ENCODE measurements at regions not wholly inside any gene's neighbourhood (a gene's known extent, or its start where the extent isn't known, plus 50 kb on each side); places are given as distances from the start of the nearest gene placed in this dataset.

- Mint-ChIP-seq H3K27me3 (no peaks in the 10 kb centered on the region), H3K4me1 (no peaks in the 10 kb centered on the region), H3K36me3 (ENCODE audit: low read depth) (no peaks in the 10 kb centered on the region), H3K9me3 (ENCODE audit: low read depth) (no peaks in the 10 kb centered on the region), H3K4me3 (no peak overlapping the region), H3K27ac (no peak overlapping the region)
- ChIA-PET POLR2A (no interaction called here), CTCF (interaction anchor here (0.9 kb wide), 1 partner anchor 39 kb away, joined by 3 read pairs; no protein-coding TSS in a partner anchor)
- DNase-seq (no peak), ATAC-seq (no peak)
- intact Hi-C loops (cut with DNase I, micrococcal nuclease), result no loop called here
Measured at GRCh38 chr17:71037386-71037785, 868.1 kb downstream of the KCNJ2 start.

- CTCF ChIA-PET, result no interaction called here
- no peak for ATAC-seq
- POLR2A ChIA-PET, result no interaction called here
- no peaks in the 10 kb centered on the region for H3K36me3 Mint-ChIP-seq (ENCODE audit: low read depth)
- DNase-seq, result no peak
- no peaks in the 10 kb centered on the region for H3K4me1 Mint-ChIP-seq
- intact Hi-C loops (cut with DNase I, micrococcal nuclease), result no loop called here
- H3K27me3 Mint-ChIP-seq, result no peaks in the 10 kb centered on the region
- no peak overlapping the region for H3K4me3 Mint-ChIP-seq
- H3K27ac Mint-ChIP-seq, result no peak overlapping the region
- H3K9me3 Mint-ChIP-seq (ENCODE audit: low read depth), result peaks cover 3% of the 10 kb centered on the region
Measured at GRCh38 chr17:71039391-71039790, 870.1 kb downstream of the KCNJ2 start.

DNA sequence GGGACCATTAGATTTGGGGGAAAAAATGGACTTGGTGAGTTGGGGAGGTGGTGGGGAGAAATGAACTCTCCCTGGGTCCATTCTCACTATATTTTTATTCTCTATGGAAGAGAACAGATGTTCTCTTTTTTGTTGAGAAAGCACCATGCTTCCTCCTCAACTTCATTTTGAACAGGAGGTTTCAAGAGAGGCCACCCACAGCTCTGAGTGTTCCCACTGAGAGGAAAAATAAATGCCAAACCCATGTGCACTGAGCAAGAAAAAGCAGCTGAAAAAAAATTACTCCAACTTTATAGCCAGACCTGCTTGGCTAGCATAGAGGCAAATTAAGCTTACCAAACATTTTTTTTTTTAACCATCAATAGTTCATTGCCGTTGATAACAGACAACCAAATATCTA lies 883.6 kb downstream of the KCNJ2 start:
- CTCF ChIA-PET, result no interaction called here
- DNase-seq (no peak), ATAC-seq (no peak)
- Mint-ChIP-seq H3K4me1 (no peaks in the 10 kb centered on the region), H3K27me3 (no peaks in the 10 kb centered on the region), H3K27ac (no peak overlapping the region), H3K4me3 (no peak overlapping the region), H3K36me3 (ENCODE audit: low read depth) (no peaks in the 10 kb centered on the region), H3K9me3 (ENCODE audit: low read depth) (peaks cover 9% of the 10 kb centered on the region)
- intact Hi-C loops (cut with DNase I, micrococcal nuclease), result no loop called here
- POLR2A ChIA-PET, result no interaction called here

DNA sequence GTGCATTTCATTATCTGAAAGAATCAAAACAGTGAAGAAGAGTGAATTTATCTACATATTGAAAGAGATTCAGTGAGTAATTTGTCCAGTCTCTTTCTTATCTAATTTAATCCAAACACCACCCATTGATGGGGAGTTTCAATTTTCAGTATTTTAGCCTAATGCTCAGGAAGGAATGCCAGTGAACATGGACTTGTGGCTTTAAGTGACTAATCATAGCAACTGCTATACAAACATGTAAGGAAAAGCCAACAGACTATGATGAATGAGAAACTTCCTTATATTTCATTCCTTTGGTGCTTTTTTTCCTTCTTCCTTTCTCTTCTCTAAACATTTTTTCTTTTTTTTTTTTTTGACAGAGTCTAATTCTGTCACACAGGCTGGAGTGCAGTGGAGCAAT lies 885.8 kb downstream of the KCNJ2 start:
- peaks cover 13% of the 10 kb centered on the region for H3K9me3 Mint-ChIP-seq (ENCODE audit: low read depth)
- POLR2A ChIA-PET, result no interaction called here
- no peaks in the 10 kb centered on the region for H3K36me3 Mint-ChIP-seq (ENCODE audit: low read depth)
- H3K4me1 Mint-ChIP-seq, result no peaks in the 10 kb centered on the region
- DNase-seq (no peak), ATAC-seq (no peak)
- no peak overlapping the region for H3K4me3 Mint-ChIP-seq
- CTCF ChIA-PET, result no interaction called here
- H3K27me3 Mint-ChIP-seq, result no peaks in the 10 kb centered on the region
- H3K27ac Mint-ChIP-seq, result no peak overlapping the region
- intact Hi-C loops (cut with DNase I, micrococcal nuclease), result no loop called here

- no peak for DNase-seq
- Mint-ChIP-seq H3K27me3 (no peaks in the 10 kb centered on the region), H3K9me3 (ENCODE audit: low read depth) (peaks cover 17% of the 10 kb centered on the region), H3K27ac (no peak overlapping the region), H3K36me3 (ENCODE audit: low read depth) (no peaks in the 10 kb centered on the region), H3K4me3 (no peak overlapping the region), H3K4me1 (no peaks in the 10 kb centered on the region)
- ChIA-PET CTCF (no interaction called here), POLR2A (no interaction called here)
- intact Hi-C loops (cut with DNase I, micrococcal nuclease), result no loop called here
- no peak for ATAC-seq
Measured at GRCh38 chr17:71057448-71057847, 888.1 kb downstream of the KCNJ2 start.

GRCh38 chr17:71057938-71058337 lies 888.6 kb downstream of the KCNJ2 start:
- intact Hi-C loops (cut with DNase I, micrococcal nuclease), result no loop called here
- DNase-seq (no peak), ATAC-seq (no peak)
- no peak overlapping the region for H3K4me3 Mint-ChIP-seq
- no peak overlapping the region for H3K27ac Mint-ChIP-seq
- no peaks in the 10 kb centered on the region for H3K4me1 Mint-ChIP-seq
- ChIA-PET POLR2A (no interaction called here), CTCF (no interaction called here)
- H3K27me3 Mint-ChIP-seq, result no peaks in the 10 kb centered on the region
- H3K9me3 Mint-ChIP-seq (ENCODE audit: low read depth), result peaks cover 17% of the 10 kb centered on the region
- H3K36me3 Mint-ChIP-seq (ENCODE audit: low read depth), result no peaks in the 10 kb centered on the region

DNA sequence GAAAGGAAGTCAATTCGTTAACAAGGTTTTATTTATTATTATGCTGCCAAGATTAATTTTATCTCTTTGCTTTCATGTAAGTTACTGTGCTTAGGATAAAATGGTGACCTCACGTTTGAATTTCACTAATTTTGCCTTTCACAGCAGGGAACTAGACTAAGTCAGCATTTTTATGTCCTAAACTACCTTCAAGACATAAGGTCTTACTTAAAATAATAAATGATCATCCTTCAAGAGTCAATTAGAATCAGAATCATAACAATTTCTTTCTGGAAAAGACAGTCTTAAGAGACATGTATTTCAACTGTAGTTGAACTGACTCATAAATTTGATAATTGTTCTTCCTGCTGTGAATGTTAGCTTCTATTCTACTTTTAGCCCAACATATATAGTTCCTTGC lies 893.8 kb downstream of the KCNJ2 start:
- Mint-ChIP-seq H3K4me3 (no peak overlapping the region), H3K4me1 (no peaks in the 10 kb centered on the region), H3K27ac (no peak overlapping the region), H3K27me3 (no peaks in the 10 kb centered on the region), H3K36me3 (ENCODE audit: low read depth) (no peaks in the 10 kb centered on the region), H3K9me3 (ENCODE audit: low read depth) (peaks cover 16% of the 10 kb centered on the region)
- intact Hi-C loops (cut with DNase I, micrococcal nuclease), result no loop called here
- ChIA-PET POLR2A (no interaction called here), CTCF (interaction anchor here (0.6 kb wide), 1 partner anchor 46 kb away, joined by 3 read pairs; no protein-coding TSS in a partner anchor)
- ATAC-seq (no peak), DNase-seq (no peak)

- ATAC-seq, result no peak
- H3K9me3 Mint-ChIP-seq (ENCODE audit: low read depth), result peaks cover 16% of the 10 kb centered on the region
- no peaks in the 10 kb centered on the region for H3K27me3 Mint-ChIP-seq
- intact Hi-C loops (cut with DNase I, micrococcal nuclease), result no loop called here
- H3K4me1 Mint-ChIP-seq, result no peaks in the 10 kb centered on the region
- POLR2A ChIA-PET, result no interaction called here
- no peak for DNase-seq
- no peaks in the 10 kb centered on the region for H3K36me3 Mint-ChIP-seq (ENCODE audit: low read depth)
- CTCF ChIA-PET, result no interaction called here
- H3K27ac Mint-ChIP-seq, result no peak overlapping the region
- no peak overlapping the region for H3K4me3 Mint-ChIP-seq
Measured at GRCh38 chr17:71063559-71063958, 894.2 kb downstream of the KCNJ2 start.

DNA sequence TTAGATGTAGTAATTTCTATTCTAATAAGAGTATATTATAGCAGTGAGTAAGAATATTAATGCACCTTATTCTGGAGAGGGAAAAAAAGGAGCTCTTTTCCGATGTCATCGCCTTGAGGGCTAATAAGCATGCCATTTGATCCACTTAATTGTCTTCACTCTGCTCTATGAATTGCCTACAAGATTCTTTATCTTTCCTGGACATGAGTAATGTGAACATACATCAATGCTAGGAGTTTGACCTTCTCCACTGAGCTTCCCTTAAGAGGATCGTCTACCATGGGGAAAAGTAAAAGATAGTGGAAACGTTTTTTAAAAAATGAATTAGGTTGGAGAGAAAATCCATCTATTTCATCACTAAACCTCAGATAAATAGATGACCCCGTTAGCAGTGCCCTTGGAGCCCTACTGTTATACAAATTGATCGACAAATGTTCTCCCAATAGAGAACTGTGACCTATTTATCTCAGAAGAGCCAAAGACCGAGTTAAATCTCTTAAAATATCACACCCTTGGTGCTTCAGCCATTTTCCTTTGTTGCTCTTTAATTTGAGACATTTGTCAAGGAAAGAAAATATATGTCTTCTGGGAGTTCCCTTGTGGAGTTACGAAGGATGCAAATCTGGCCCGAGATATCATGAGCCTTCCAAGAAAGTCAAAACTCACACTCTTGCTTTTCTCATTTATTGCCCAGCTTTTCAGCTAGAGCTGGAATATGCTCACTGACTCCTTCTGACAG lies 898.5 kb downstream of the KCNJ2 start:
- CTCF ChIA-PET, result no interaction called here

DNA sequence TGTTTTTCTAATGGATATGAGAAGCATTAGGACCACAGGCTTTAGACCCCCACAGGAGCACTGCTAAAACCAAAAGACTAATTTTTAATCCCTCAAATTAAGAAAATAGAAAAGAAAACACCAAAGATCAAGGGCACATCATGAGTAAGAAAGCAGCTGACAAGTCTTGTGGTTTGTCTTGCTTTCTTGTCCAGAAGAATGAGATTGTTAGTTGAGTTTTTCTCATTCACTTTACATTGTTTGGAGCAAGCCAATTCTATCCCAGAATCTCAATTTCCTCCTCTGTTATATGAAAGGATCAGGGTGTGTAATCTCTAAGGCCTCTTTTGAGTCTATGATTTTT lies 899.0 kb downstream of the KCNJ2 start:
- intact Hi-C loops (cut with DNase I, micrococcal nuclease), result no loop called here
- DNase-seq (no peak), ATAC-seq (no peak)
- H3K9me3 Mint-ChIP-seq (ENCODE audit: low read depth), result peaks cover 5% of the 10 kb centered on the region
- H3K27me3 Mint-ChIP-seq, result no peaks in the 10 kb centered on the region
- no peaks in the 10 kb centered on the region for H3K36me3 Mint-ChIP-seq (ENCODE audit: low read depth)
- CTCF ChIA-PET, result interaction anchor here (0.7 kb wide), 1 partner anchor 990 kb away, joined by 4 read pairs; no protein-coding TSS in a partner anchor
- H3K4me3 Mint-ChIP-seq, result no peak overlapping the region
- no peaks in the 10 kb centered on the region for H3K4me1 Mint-ChIP-seq
- POLR2A ChIA-PET, result no interaction called here
- H3K27ac Mint-ChIP-seq, result no peak overlapping the region

More for the DNA sequence above, 898.5 kb downstream of the KCNJ2 start:
- no peaks in the 10 kb centered on the region for H3K4me1 Mint-ChIP-seq
- ATAC-seq (no peak), DNase-seq (no peak)
- no peaks in the 10 kb centered on the region for H3K27me3 Mint-ChIP-seq
- POLR2A ChIA-PET, result no interaction called here
- no peaks in the 10 kb centered on the region for H3K36me3 Mint-ChIP-seq (ENCODE audit: low read depth)
- intact Hi-C loops (cut with DNase I, micrococcal nuclease), result no loop called here
- H3K4me3 Mint-ChIP-seq, result no peak overlapping the region
- no peak overlapping the region for H3K27ac Mint-ChIP-seq
- peaks cover 7% of the 10 kb centered on the region for H3K9me3 Mint-ChIP-seq (ENCODE audit: low read depth)

- no peaks in the 10 kb centered on the region for H3K27me3 Mint-ChIP-seq
- intact Hi-C loops (cut with DNase I, micrococcal nuclease), result no loop called here
- H3K9me3 Mint-ChIP-seq (ENCODE audit: low read depth), result peaks cover 2% of the 10 kb centered on the region
- DNase-seq (no peak), ATAC-seq (no peak)
- CTCF ChIA-PET, result no interaction called here
- no peak overlapping the region for H3K4me3 Mint-ChIP-seq
- H3K4me1 Mint-ChIP-seq, result no peaks in the 10 kb centered on the region
- H3K27ac Mint-ChIP-seq, result no peak overlapping the region
- no peaks in the 10 kb centered on the region for H3K36me3 Mint-ChIP-seq (ENCODE audit: low read depth)
- POLR2A ChIA-PET, result no interaction called here
Measured at GRCh38 chr17:71071041-71071440, 901.7 kb downstream of the KCNJ2 start.

DNA sequence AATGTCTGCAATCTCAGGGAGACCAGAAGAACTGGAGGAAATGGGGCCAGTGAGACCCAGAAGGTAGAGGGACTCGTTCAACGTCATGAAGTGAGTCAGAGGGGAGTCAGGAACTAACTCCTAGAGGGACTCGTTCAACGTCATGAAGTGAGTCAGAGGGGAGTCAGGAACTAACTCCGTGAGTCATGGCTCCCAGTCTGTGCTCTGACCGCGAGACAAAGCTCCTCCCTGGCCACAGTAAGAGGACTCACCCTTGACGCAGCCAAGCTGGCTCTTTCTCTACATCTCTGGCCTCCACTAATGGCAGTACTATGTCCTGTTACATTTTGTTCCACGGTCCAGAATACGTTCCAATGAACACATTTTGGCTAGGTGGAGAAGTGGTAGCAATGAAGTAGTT lies 902.5 kb downstream of the KCNJ2 start:
- intact Hi-C loops (cut with DNase I, micrococcal nuclease), result no loop called here
- no peaks in the 10 kb centered on the region for H3K4me1 Mint-ChIP-seq

More for the DNA sequence above, 902.5 kb downstream of the KCNJ2 start:
- peak; percentile 23 for ATAC-seq
- CTCF ChIA-PET, result no interaction called here
- no peak overlapping the region for H3K4me3 Mint-ChIP-seq
- H3K36me3 Mint-ChIP-seq (ENCODE audit: low read depth), result no peaks in the 10 kb centered on the region
- POLR2A ChIA-PET, result no interaction called here
- peak; percentile 4 for DNase-seq
- H3K27me3 Mint-ChIP-seq, result no peaks in the 10 kb centered on the region
- no peak overlapping the region for H3K27ac Mint-ChIP-seq
- peaks cover 2% of the 10 kb centered on the region for H3K9me3 Mint-ChIP-seq (ENCODE audit: low read depth)
